ENCODE measurements at regions not wholly inside any gene's neighbourhood (a gene's known extent, or its start where the extent isn't known, plus 50 kb on each side); places are given as distances from the start of the nearest gene placed in this dataset.

- TF ChIP-seq FOXP2 (optimal IDR thresholded peaks at IDR 0.05; ENCODE audit: borderline replicate concordance, extremely low read depth, extremely low read length, insufficient read depth) (no peak), POLR2AphosphoS5 (IDR thresholded peaks at IDR 0.05; ENCODE audit: low read depth, low read length) (no peak), SIN3A (IDR thresholded peaks at IDR 0.05; ENCODE audit: borderline replicate concordance, insufficient read depth, low read length) (no peak), TAF1 (IDR thresholded peaks at IDR 0.05; ENCODE audit: borderline replicate concordance, insufficient read depth, low read length) (no peak)
These were observed 451.6 kb downstream of the TYW1 start for GRCh38 chr7:67448271-67448670.

Measured in PFSK-1 (cell line).